SU-DHL-6 (cell line): ENCODE measurements at regions not wholly inside any gene's neighbourhood (a gene's known extent, or its start where the extent isn't known, plus 50 kb on each side); places are given as distances from the start of the nearest gene placed in this dataset.

ENCODE experiments used
- EZH2phosphoT487 ChIP-seq: fragments of 200-600 bp; sonication (generic), shearing (Covaris generic); conservative IDR thresholded peaks from 2 replicates; pipeline ENCODE4 v1.6.1; 2018; ENCODE audit warnings: mild to moderate bottlenecking, antibody characterized with exemption, low read length, moderate library complexity, mixed read lengths
- TF ChIP-seq, protein P1 (sequence below): fragments of 200-600 bp; sonication (generic); IDR thresholded peaks from one replicate; pipeline ENCODE4 v1.5.1; 2017; ENCODE audit warnings: antibody characterized with exemption, mild to moderate bottlenecking, low read length, moderate library complexity; ENCODE audit not compliant: insufficient read depth, poor library complexity, severe bottlenecking

DNA sequence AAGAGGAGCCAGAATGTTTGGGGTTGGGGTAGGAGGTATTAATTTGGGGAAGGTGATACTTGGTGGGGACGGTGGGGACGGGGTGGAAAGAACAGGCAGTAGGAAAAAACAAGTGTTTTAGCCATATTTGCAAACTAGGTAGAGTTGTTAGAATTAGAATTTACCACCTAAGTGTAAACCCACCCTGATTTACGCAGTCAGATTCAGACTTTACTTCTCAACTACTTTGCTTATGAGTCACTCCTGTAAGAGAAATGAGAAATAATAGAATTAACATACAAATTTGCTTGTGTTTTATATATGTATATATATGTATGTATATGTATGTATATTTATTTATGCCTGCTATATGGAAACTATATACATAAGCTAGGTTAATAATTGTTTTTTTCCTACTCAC, 1168.2 kb upstream of the ZEB2 start:
- TF ChIP-seq, protein P1, sequence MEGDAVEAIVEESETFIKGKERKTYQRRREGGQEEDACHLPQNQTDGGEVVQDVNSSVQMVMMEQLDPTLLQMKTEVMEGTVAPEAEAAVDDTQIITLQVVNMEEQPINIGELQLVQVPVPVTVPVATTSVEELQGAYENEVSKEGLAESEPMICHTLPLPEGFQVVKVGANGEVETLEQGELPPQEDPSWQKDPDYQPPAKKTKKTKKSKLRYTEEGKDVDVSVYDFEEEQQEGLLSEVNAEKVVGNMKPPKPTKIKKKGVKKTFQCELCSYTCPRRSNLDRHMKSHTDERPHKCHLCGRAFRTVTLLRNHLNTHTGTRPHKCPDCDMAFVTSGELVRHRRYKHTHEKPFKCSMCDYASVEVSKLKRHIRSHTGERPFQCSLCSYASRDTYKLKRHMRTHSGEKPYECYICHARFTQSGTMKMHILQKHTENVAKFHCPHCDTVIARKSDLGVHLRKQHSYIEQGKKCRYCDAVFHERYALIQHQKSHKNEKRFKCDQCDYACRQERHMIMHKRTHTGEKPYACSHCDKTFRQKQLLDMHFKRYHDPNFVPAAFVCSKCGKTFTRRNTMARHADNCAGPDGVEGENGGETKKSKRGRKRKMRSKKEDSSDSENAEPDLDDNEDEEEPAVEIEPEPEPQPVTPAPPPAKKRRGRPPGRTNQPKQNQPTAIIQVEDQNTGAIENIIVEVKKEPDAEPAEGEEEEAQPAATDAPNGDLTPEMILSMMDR: no peak
- no peak for TF ChIP-seq EZH2phosphoT487
